T47D (cell line): ENCODE measurements at regions not wholly inside any gene's neighbourhood (a gene's known extent, or its start where the extent isn't known, plus 50 kb on each side); places are given as distances from the start of the nearest gene placed in this dataset.
"Not testable (repeated sequence)": the region's sequence is repeated elsewhere in the genome, so short reads cannot be mapped to it uniquely, and the experiment has no call there.

Experiments used
- DNase-seq, 2 experiments: peaks; one replicate each; pipeline versions ENCODE4 v3.0.0 to v3.0.0-alpha.2; 2011 to 2012; ENCODE audit warnings: low read depth in 1 of 2, low spot score in 1 of 2
- JUND ChIP-seq: IDR thresholded peaks from 2 replicates; pipeline ENCODE4 v1.6.1; 2012; ENCODE audit warnings: low read depth
- in situ Hi-C: cut with HindIII; loops from 2 replicates; pipeline ENCODE4 v1.10.0; 2016; ENCODE audit warnings: low sequenced_read_pairs, low pct_unique_long_range_greater_than_20kb

GRCh38 chr7:106452031-106452851, 167.5 kb upstream of the NAMPT start:
- no peak for DNase-seq
- in situ Hi-C loops, result no loop called here
- no peak for TF ChIP-seq JUND

GRCh38 chr7:106451171-106451570, 166.4 kb upstream of the NAMPT start:
- in situ Hi-C loops, result no loop called here
- TF ChIP-seq JUND, result no peak
- no peak for DNase-seq

GRCh38 chr7:106450716-106451115, 165.9 kb upstream of the NAMPT start:
- DNase-seq, result no peak
- in situ Hi-C loops, result no loop called here
- TF ChIP-seq JUND, result no peak

GRCh38 chr7:106448992-106449859, 164.4 kb upstream of the NAMPT start:
- DNase-seq, result peak in 1 of 2 experiments; percentile 82
- in situ Hi-C loops, result no loop called here

GRCh38 chr7:106448346-106448991, 163.7 kb upstream of the NAMPT start:
- no peak for TF ChIP-seq JUND
- in situ Hi-C loops, result no loop called here
- no peak for DNase-seq

More at GRCh38 chr7:106448992-106449859, 164.4 kb upstream of the NAMPT start:
- TF ChIP-seq JUND, result no peak

- in situ Hi-C loops, result no loop called here
- DNase-seq, result no peak
- no peak for TF ChIP-seq JUND
Measured at GRCh38 chr7:106447318-106447847, 162.6 kb upstream of the NAMPT start.

GRCh38 chr7:106445366-106445765, 160.6 kb upstream of the NAMPT start:
- DNase-seq, in situ Hi-C loops: not testable (repeated sequence)

- no peak for DNase-seq
- in situ Hi-C loops, result no loop called here
- TF ChIP-seq JUND, result no peak
Measured at GRCh38 chr7:106444068-106444655, 159.4 kb upstream of the NAMPT start.

GRCh38 chr7:106443156-106443555, 158.4 kb upstream of the NAMPT start:
- TF ChIP-seq JUND, result no peak
- in situ Hi-C loops, result no loop called here
- peak in 1 of 2 experiments; percentile 48 for DNase-seq

GRCh38 chr7:106442476-106442875, 157.7 kb upstream of the NAMPT start:
- in situ Hi-C loops, result no loop called here
- no peak for DNase-seq
- TF ChIP-seq JUND, result no peak

GRCh38 chr7:106441343-106441742, 156.6 kb upstream of the NAMPT start:
- DNase-seq, in situ Hi-C loops: not testable (repeated sequence)

GRCh38 chr7:106436933-106437332, 152.2 kb upstream of the NAMPT start:
- in situ Hi-C loops, DNase-seq: not testable (repeated sequence)

- DNase-seq, result no peak
- in situ Hi-C loops, result no loop called here
- TF ChIP-seq JUND, result no peak
Measured at GRCh38 chr7:106433377-106433776, 148.6 kb upstream of the NAMPT start.
